ENCODE measurements at regions not wholly inside any gene's neighbourhood (a gene's known extent, or its start where the extent isn't known, plus 50 kb on each side); places are given as distances from the start of the nearest gene placed in this dataset.

DNA sequence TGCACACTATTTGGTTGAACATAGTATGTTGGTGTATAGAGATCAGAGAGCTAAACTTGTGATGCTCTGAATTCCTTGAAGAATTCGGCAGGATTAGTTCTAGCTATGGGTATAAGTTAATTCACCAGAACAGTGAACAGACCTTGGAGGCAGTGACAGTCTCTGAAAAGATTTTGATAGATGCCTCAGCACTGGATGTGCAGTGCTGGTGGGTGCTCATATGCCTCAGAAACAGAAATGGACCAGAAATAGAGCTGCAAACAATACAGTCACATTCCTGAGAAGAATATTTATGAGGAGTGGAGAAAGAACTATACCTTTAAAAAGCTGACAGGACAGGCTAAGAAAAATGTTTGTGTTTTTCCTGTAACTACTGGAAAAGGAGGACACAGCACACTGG, 747.7 kb downstream of the KCTD16 start:
- no peak for DNase-seq

DNA sequence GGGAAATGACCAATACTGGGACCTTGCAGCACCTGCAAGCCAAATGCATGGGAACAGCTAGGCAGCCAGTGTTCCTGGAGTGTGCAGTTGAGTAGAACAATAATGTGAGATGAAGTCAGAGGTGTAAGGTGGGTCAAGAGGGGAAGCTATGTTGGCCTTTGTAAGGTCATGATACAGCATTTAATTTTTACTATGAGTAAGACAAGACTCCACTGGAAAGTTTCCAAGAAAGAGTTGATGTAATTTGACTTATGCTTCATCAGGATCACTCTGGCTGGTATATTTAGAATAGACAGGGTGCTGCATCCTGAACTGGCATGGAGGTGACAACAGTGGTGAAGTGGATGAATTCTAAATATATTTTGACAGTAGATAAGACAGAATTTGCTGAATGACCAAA, 744.8 kb downstream of the KCTD16 start:
- DNase-seq = no peak

DNA sequence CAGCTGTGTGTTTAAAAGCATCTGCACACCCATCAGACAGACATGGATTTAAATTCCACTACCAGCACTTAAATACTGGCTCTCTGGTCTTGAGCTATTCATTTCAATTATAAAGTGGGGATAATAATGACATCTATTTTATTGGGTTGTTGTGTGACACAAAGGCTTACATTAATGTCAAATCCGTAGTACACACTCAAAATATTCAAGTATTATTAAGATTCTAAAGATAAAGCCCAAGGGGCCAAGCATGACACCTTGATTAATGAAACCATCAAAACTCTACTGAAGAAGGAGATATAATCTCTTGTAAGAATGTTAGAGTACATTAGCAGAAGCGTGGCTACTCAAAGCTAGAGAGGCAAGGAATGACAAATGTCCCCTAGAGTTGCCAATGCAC, 743.0 kb downstream of the KCTD16 start:
- DNase-seq = no peak

DNA sequence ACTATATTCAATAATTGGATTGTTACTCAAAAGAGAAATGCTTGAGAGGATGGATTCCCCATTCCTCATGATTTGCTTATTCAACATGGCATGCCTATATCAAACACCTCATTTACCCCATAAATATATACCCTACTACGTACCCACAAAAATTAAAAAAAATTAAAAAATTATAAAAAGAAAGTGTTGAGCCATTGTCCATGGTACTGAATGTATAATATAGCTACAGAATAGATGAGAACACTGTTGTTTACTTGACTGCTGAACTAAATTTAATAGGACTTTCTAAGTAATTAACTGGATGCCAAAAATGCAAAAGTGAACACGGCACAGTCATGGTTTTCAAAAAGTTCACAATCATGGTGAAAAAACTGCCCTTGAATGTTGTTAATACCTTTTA, 725.8 kb downstream of the KCTD16 start:
- DNase-seq = no peak

DNA sequence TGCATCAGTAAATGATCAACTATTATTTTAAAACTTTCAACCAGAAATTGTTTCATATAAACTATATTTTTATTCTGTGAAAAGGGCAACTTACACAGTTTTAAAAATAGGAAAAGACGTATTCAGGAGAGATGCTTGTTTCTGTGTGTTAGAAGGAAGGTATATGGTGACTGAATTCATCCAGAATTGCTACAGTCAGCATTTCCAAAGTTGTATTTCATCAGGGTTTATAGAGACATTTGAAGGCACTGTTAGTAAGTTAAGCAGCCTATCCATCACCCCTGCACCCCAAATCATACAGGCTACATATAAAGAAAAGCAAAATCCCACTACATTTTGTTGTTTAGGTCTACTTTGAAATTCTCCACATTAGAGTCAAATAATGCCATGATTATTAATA, 716.0 kb downstream of the KCTD16 start:
- DNase-seq = no peak

GRCh38 chr5:144882739-144883283, 712.1 kb downstream of the KCTD16 start:
- no peak for DNase-seq

- DNase-seq = no peak
Measured at GRCh38 chr5:144880513-144880912, 709.8 kb downstream of the KCTD16 start.

DNA sequence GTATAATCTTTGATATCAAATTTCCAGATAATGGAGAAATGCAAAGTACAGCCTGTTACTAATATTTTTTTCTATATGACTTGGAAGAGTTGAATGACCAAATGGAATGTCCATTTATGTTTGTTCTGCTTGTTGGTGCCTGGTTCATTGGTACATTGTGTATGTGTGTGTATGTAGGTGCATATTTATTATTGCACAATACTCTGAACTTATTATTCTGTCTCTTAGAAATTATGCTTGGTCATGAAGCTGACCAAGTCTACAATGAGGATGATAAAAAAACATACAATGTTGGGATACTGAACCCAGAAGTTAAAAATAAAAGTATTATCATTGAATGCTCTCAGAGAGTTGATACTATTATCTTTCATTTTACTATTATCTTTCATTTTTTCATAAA, 706.3 kb downstream of the KCTD16 start:
- DNase-seq = no peak

DNA sequence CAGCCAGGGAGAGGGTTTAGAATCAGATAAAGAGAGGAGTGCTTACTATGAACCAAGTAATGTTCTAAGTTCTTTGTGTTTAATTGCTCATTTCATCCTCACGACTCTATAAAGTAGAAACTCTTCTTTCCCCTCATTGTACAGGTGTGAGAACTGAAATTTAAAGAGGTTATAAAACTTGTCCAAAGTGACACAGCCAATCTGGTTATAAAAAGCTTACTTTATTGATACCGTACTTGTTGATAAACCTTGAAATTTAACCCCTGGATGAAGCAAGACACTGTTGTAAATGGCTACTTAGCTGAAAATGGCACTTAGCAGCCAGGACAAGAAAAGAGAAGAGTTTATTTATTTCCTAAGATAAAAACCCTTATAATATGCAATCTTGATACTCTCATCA, 702.4 kb downstream of the KCTD16 start:
- no peak for DNase-seq

GRCh38 chr5:144864118-144864517, 693.4 kb downstream of the KCTD16 start:
- DNase-seq = no peak

DNA sequence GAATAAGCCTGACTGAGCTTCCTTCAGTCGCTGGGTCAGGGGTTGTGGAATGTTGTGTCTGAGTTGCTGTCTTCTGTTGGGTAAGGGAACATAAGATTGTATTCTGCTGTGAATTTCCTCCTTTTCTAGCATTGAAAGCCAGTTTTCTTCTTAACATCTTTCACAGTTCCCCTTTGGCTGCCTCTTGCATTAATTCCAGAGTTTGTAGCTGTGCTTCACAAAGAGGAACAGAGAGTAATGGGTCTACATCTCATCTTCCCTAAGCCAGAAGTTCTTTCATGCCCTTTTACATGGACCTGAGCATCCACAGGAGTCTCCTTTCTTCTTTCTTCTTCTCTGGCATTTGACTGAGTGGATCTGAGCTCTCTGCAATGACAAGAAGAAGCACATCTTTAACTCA, 686.8 kb downstream of the KCTD16 start:
- DNase-seq = no peak

- DNase-seq = no peak
Measured at GRCh38 chr5:144844086-144844485, 673.4 kb downstream of the KCTD16 start.

DNA sequence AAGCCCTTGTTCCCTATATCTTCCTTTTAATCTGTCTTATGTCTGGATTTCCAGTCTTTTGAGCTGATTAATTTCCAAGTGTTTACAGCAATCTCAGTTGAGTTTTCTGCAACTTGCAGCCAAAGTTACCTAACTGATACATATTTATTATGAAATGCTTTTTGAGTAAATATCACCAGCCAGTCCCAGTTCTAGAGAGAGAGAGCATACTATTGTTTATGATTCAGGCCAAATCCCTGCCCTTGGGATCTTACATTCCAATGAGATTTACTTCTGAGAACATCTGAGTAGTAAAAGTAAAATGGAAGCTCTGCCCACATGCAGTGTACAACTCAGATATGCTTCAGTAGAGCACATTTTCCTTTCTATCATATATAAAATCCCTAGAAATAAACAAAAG, 661.7 kb downstream of the KCTD16 start:
- DNase-seq = no peak

DNA sequence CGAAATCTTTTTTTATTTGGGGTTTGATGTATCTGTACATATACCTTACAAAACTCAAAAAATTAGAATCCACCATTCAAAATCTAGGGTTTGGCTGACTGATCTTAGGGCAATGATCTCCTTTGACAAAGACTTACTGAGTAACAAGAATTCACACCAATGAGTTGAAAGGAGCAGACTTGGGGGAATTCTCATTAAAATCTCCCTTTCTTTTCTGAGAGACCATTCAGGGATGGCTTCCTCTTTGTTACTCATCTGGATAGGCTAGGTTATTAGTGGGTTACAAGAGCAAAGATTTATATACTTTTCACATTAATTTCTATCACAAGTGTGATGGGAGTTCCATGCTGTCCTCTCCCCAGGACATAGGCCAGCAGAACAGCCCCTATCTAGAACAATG, 661.0 kb downstream of the KCTD16 start:
- DNase-seq = no peak

- no peak for DNase-seq
Measured at GRCh38 chr5:144822503-144822902, 651.8 kb downstream of the KCTD16 start.

GRCh38 chr5:144820278-144820677, 649.6 kb downstream of the KCTD16 start:
- DNase-seq = no peak

GRCh38 chr5:144815131-144815530, 644.5 kb downstream of the KCTD16 start:
- DNase-seq = no peak

- DNase-seq = no peak
Measured at GRCh38 chr5:144812763-144813162, 642.1 kb downstream of the KCTD16 start.

DNA sequence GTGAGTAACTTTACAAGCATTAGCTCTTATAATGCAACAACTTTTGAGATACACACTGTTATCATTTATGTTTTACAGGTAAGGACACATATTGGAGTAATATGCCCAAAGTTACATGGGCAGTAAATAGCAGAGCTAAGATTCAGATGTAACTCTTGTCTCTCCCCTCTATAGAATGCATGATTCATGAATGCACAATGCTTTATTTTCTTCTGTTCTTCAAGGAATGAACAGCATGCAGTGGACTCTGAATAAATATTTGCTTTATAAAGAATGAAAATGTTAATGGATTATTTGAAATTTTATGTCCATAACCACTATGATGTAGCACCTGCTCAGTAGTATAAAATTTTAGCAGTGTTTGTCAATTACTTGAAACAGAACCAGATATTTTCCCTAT, 629.5 kb downstream of the KCTD16 start:
- DNase-seq = no peak

- no peak for DNase-seq
Measured at GRCh38 chr5:144798595-144798994, 627.9 kb downstream of the KCTD16 start.

- DNase-seq = no peak
Measured at GRCh38 chr5:144794922-144795321, 624.2 kb downstream of the KCTD16 start.

DNA sequence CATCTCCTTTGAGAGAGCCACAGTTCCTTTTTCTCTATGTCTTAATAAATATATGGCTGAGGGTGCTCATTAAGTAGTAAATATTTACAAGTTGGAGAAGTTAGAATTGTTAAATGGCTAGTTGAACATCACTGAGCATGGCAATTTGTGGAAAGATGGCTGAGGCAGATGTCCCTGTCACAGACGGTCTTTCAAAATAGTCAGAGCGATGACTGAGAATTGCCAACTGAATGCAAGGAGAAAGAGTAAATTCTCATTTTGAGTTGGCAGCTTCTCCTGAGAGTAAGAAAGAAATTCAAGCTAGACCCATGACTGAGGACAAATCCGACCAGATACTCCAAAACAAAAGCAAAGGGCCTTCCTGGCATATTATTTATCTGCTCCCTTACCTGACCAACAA, 617.9 kb downstream of the KCTD16 start:
- no peak for DNase-seq

- no peak for DNase-seq
Measured at GRCh38 chr5:144788046-144788445, 617.4 kb downstream of the KCTD16 start.

DNA sequence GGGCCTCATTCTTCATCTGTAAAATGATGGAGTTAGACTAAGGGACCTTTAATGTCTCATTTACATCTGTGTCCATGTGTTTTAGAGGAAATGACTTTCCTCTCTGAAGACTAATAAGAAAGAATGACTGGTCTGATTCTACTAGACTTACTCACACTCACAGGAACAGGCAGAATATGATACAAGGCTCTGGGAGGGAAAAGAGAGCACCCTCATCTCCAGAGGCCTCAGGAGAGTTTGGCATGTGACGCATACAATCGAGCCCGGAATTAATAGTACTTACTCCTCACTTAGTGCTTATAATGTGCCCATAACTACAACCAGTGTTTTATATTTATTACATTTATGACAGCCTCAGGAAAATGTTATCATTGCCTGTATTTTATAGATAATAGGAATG, 608.7 kb downstream of the KCTD16 start:
- DNase-seq = no peak

DNA sequence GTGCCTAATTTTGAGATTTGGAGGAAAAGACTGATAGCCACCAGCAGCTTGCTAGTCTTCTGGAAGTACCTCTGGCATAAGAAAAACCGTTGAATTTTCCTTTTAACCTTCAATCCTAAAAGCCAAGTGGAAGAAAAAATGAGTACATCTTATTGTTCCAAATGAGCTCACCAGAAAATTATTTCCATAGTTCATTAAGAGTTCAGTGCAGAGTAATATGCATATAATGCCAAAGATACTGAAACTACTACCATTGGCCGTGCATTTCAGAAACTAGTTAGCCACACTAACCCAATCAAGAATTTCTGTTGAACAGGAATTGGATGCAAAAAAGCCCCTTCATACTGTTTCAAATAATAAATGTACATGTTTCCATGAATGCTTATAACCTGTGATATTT, 607.9 kb downstream of the KCTD16 start:
- DNase-seq = no peak

DNA sequence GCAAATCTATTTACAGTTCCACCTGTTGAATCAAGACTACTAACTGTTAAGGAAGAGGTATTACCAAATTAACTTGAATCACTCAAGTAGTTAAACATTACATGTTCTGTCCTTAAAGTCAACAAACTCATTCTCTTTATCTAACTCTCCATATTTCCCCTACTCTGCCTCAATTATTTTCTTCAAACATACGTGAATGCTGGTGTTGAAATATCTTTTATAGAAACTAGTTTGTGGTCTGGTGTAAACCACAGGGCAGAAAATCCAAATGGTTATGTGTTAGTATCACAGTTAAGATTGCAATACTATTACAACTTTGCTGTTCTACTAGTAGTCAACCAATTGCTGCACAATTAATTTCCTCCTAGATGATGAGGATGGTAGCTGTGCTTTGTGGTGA, 603.5 kb downstream of the KCTD16 start:
- DNase-seq = no peak

All from CD4-positive, alpha-beta T cell treated with Interleukin-4 for 4 hours (primary cell).